ENCODE measurements at regions not wholly inside any gene's neighbourhood (a gene's known extent, or its start where the extent isn't known, plus 50 kb on each side); places are given as distances from the start of the nearest gene placed in this dataset.

GRCh38 chr11:45472716-45473317 lies 186.7 kb upstream of the SYT13 start:
- intact Hi-C loops (cut with DNase I; ENCODE audit: low total_unique reads), result no loop called here
- no peak for TF ChIP-seq POLR2A (IDR thresholded peaks at IDR 0.05)
- TF ChIP-seq, protein P1, sequence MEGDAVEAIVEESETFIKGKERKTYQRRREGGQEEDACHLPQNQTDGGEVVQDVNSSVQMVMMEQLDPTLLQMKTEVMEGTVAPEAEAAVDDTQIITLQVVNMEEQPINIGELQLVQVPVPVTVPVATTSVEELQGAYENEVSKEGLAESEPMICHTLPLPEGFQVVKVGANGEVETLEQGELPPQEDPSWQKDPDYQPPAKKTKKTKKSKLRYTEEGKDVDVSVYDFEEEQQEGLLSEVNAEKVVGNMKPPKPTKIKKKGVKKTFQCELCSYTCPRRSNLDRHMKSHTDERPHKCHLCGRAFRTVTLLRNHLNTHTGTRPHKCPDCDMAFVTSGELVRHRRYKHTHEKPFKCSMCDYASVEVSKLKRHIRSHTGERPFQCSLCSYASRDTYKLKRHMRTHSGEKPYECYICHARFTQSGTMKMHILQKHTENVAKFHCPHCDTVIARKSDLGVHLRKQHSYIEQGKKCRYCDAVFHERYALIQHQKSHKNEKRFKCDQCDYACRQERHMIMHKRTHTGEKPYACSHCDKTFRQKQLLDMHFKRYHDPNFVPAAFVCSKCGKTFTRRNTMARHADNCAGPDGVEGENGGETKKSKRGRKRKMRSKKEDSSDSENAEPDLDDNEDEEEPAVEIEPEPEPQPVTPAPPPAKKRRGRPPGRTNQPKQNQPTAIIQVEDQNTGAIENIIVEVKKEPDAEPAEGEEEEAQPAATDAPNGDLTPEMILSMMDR (IDR thresholded peaks at IDR 0.05), result no peak
- no peak for DNase-seq
- Histone ChIP-seq H3K27me3 (no peaks in the 10 kb centered on the region), H3K36me3 (no peaks in the 10 kb centered on the region), H3K4me1 (no peaks in the 10 kb centered on the region), H3K4me3 (no peak overlapping the region), H3K9me3 (no peaks in the 10 kb centered on the region), H3K27ac (no peak overlapping the region)

DNA sequence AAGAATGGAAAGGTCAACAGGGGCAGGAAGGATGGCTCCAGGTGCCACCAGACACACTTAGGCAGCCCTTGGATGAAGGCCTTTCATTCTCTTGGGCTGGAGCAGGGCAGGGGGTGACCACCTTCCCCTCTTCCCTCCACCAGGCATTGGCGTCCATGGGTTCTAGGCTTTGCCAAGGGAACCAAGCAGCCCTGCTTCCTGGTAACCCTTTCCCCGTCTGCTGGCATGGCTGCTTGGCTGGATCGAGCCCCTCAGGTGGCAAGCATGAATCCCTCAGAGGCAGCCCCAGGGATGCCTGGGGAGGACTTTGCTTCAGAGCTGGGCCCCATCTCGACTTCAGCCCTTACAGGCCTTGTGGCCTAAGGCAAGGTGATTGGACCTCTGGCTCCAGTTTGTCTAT lies 185.1 kb upstream of the SYT13 start:
- no peak for DNase-seq
- TF ChIP-seq POLR2A (IDR thresholded peaks at IDR 0.05), result no peak
- TF ChIP-seq, protein P1 (IDR thresholded peaks at IDR 0.05), result no peak
- intact Hi-C loops (cut with DNase I; ENCODE audit: low total_unique reads), result no loop called here

DNA sequence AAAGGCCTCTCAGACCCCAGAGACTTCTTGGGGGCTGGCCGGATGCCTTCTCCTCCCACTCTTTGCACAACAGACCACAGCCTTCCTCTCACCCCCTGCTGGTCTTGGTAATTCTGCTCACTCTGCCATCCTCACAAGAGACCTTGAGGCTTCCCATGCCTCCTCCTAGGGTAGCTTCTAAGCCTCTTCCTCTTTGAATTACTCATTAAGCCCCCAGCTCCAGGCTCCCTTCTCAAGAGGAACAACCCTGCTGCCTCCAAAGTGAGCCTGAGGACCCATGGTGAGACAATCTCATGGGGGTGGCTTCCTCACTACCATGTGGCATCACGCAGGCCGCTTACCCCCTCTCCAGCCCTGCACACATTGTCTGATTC lies 184.6 kb upstream of the SYT13 start:
- no peaks in the 10 kb centered on the region for H3K4me1 ChIP-seq

More for the DNA sequence above, 185.1 kb upstream of the SYT13 start:
- no peaks in the 10 kb centered on the region for H3K9me3 ChIP-seq
- no peak overlapping the region for H3K4me3 ChIP-seq
- H3K27ac ChIP-seq, result no peak overlapping the region
- H3K27me3 ChIP-seq, result no peaks in the 10 kb centered on the region
- H3K4me1 ChIP-seq, result no peaks in the 10 kb centered on the region
- no peaks in the 10 kb centered on the region for H3K36me3 ChIP-seq

GRCh38 chr11:45470151-45470793 lies 184.1 kb upstream of the SYT13 start:
- peak; percentile 18 to 37 for DNase-seq
- intact Hi-C loops (cut with DNase I; ENCODE audit: low total_unique reads), result no loop called here

More for the DNA sequence above, 184.6 kb upstream of the SYT13 start:
- intact Hi-C loops (cut with DNase I; ENCODE audit: low total_unique reads), result no loop called here
- no peak overlapping the region for H3K27ac ChIP-seq
- no peaks in the 10 kb centered on the region for H3K27me3 ChIP-seq
- DNase-seq, result no peak
- no peak for TF ChIP-seq POLR2A (IDR thresholded peaks at IDR 0.05)
- TF ChIP-seq, protein P1 (IDR thresholded peaks at IDR 0.05), result no peak
- H3K36me3 ChIP-seq, result no peaks in the 10 kb centered on the region
- no peaks in the 10 kb centered on the region for H3K9me3 ChIP-seq
- H3K4me3 ChIP-seq, result no peak overlapping the region

More at GRCh38 chr11:45470151-45470793, 184.1 kb upstream of the SYT13 start:
- TF ChIP-seq, protein P1 (IDR thresholded peaks at IDR 0.05), result no peak
- TF ChIP-seq POLR2A (IDR thresholded peaks at IDR 0.05), result no peak
- no peak overlapping the region for H3K27ac ChIP-seq
- no peak overlapping the region for H3K4me3 ChIP-seq
- no peaks in the 10 kb centered on the region for H3K27me3 ChIP-seq
- no peaks in the 10 kb centered on the region for H3K36me3 ChIP-seq
- no peaks in the 10 kb centered on the region for H3K9me3 ChIP-seq
- no peaks in the 10 kb centered on the region for H3K4me1 ChIP-seq

All from uterus (tissue), 3 donors.